CD4-positive, alpha-beta T cell treated with Interleukin-17A for 1 hour (primary cell): ENCODE measurements at regions not wholly inside any gene's neighbourhood (a gene's known extent, or its start where the extent isn't known, plus 50 kb on each side); places are given as distances from the start of the nearest gene placed in this dataset.

ENCODE experiments used
- DNase-seq: peaks from one replicate; pipeline ENCODE4 v3.0.0-alpha.2; 2020

DNA sequence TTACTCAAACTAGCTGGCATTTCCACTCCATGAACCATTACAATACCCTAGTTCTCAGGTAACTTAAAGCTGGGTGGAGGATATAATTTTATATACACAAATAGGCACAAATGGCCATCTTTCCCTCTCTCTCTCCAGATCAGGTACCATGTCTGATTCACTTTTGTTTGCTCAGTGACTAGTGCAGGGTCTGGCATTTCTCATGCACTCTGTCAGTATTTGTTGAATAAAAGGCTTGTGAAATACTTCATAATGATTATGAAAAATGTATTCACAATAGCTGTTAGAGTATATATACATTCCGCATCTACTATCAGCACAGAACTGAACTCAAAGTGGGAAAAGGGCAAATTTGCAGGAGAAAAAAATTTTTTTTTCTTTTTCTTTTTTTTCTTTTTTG, 510.2 kb upstream of the USP24 start:
- no peak for DNase-seq

DNA sequence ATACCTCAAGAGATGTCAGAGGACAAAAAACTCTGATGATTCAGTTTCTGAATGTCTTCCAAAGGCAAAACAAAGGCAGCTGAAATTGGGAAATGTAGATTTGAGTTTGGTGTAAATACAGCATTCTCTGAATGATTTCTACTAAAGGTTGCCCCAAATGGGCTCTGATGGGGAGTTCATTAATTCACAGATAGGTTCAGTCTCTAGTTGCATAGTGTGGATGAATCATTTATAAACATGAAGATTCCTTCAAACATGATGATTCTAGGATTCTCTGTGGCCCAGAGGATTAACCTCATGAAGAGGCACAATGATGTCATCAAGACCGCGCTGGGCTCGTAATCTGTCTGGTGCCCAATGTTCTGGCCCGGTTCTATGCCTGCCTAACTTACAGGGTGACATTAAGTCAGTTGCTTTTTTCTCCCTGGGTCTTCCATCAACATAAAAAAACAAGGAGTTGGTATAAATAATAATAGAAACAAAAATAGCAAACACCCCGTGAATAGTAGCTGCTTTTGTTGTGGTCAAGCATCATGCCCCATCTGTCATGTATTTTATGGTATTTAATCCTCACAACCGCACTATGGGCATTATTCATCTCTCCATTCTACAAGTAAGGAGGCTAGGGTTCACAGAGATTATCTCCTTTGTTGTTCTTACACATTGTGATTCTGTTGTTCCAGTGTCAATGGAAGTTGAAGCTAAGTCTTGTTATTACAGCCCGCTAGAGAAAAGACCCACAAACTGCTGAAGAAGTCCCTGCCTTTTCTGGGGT, 509.6 kb upstream of the USP24 start:
- no peak for DNase-seq

DNA sequence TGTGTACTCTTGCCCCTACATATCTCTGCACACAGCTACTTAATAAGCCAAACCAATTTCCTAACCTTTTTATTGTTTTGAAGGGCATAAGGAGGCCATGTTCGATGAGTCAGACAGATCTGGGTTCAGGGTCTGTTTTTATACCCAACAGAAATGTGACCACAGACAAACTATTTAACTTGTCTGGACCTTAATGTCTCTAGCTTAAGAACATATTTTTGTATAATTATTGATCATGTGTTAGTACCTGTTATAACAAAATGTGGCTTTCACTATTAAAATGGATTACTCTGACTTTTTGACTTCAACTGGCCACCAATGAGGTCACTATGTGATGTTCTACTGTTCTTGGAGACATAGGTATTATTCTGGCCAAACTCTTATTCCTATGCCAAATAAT, 507.8 kb upstream of the USP24 start:
- DNase-seq = no peak

DNA sequence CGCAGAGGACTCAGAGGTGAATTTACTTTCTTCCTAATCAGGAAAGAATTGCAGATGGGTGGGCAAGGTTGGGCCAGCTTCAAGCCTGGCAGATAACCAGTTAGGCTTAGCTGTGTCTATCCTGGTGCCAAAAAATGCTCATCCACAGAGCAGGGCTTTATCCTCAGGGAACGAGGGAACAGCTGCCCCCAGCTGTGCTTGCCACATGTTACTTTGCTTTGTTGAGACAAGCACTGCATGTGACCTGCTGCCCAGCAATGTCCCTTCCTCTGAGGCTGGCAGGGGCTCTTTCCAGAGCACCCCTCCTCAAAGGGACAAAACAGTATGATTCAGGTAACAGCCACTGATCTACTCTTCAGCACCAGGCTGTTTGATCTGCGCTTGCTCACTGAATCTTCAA, 505.1 kb upstream of the USP24 start:
- no peak for DNase-seq

DNA sequence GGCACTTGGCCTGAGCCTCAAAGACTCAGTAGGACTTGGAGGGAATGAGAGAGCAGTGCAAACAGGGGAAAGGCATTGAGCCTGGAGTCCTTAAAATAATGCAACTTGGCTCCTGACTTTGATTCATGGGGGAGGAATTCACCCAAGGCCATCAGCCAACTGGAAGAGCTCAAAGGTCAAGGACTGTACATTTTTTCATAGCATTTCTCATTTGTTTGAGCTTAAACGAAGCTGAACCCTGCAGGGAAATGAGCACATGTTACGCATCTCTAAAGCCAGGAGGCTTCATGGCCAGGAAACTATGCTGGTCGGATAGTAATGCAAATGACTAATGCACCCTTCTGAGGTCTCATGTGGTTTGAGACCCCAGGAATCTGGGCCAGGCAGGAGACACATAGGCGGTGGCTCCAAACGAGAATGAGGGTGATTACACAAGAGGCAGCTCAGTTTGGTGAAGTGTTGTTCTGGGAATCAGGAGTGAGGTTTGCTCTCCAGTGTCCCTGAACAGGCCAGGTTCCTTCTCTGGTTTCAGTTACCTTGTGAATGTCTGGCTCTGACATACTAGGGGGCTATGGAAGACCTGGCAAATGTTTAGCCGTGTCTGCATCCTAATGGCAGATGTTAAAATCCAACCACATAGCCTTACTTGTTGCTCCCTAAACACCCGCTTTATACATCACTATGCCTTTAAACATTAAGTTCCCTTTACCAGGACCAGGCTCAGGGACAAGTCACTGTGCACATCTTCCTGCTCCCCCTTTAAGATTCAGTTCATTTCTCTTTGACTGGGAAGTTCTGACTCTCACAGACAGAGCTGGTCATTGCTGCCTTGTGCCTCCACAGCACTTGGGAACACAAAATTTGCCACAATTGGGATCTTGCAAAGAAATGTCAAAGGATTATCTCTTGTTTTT, 503.9 kb upstream of the USP24 start:
- DNase-seq = no peak

DNA sequence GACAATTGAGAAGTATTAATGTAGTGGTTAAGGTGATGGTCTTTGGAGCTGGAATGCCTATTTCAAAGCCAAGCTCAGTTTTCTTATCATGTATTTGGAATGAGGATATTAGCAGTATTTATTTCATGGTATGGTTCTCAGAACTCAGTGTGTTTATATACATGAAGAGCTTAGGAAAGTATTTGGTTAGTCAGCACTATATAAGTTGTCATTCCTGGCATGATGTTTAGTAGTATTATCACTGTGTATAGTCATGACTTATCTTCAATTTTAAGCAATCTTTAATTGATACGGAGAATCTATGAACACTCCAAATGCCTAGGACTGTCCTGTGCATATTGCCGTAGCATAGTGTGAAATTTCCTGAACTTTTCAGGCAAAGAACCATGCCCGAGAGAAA, 501.9 kb upstream of the USP24 start:
- DNase-seq = no peak

DNA sequence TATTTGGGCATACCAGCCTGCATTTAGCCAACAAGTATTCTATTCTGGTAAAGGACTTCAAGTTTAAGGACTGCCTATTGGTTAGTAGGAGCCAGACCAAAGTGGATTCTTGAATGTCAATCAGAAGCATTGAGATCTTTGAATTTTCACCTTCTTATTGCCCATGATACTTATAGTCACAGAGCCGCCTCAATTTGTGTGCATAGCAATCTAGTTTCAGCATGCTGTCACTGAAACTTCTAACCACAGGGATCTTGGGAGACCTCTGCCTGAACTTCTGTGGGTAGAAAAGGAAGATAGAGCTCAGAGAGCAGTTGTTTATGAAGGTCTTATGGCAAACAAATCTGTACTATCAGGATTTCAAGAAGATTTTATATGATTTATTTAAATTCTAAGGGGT, 501.4 kb upstream of the USP24 start:
- no peak for DNase-seq

DNA sequence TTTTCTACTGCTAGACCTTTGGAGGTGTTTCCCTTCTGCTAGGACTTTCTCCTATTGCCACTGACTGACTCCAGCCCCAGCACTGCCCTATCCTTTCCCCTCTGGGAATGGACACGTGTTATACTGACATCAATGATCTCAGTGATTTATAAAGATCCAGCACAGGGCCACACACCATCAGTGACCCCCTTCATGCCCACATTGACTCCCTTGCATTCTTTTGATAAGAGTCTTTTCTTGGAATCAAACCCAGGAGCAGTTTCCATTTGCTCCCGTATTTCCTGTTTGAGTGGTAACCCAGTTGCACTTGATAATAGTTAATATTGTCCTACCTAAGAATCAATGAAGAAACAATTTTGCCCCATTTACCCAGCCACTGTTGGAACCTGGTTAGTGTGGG, 501.0 kb upstream of the USP24 start:
- DNase-seq = no peak

DNA sequence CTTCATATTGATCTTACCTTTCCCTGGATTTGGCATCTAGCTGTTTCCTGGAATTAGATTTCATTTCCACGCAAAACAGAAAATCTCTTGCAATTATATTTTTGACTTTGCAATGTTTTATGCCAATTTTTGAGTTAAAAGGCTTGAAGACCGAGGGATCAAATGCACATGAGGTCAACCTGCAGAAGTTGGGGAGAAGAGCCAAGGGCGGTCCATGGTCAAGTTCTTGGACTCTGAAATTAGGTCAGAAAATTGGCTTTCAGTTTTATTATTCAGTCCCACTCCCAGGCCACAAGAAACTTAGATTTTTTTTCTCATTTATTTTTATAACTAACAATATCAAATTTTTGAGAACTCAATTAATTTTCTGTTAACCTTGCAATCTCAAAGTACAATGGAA, 499.1 kb upstream of the USP24 start:
- no peak for DNase-seq

DNA sequence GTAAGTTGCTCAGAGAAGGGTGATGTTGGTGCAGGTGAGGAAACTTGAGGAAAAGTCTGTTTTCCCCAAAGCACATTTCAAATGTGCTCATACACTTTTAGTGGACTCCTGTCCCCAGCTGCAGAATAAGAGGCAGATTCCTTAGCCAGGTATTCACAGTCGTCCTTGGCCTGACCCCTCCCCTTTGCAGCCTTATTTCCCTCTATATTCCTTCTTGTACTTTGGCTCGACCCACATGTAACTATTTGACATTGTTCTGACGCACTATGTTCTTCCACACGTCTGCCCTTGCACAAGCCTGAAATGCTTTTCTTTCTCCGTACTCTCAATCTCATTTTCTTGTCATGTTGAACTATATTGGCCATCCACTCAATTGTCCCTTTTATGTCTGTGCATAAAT, 498.4 kb upstream of the USP24 start:
- no peak for DNase-seq

DNA sequence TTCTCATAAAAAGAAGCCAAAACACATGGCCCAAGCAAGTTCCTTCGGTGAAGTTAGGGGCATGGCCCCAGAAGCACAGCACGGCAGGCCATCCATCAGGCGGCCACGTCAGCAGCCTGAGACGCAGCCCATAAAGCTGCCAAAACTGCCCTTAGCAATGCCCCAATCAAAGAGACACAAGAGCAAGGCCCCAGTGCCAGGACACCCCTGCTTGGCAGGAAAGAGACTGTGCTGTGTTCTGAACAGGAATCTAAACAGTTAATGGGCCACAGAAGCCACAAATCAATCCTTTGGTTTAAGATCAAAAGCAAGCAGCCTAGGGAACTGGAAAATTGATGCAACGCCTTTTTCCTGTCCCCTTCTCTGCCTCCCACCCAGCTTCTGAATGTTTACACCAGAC, 497.0 kb upstream of the USP24 start:
- DNase-seq = no peak

DNA sequence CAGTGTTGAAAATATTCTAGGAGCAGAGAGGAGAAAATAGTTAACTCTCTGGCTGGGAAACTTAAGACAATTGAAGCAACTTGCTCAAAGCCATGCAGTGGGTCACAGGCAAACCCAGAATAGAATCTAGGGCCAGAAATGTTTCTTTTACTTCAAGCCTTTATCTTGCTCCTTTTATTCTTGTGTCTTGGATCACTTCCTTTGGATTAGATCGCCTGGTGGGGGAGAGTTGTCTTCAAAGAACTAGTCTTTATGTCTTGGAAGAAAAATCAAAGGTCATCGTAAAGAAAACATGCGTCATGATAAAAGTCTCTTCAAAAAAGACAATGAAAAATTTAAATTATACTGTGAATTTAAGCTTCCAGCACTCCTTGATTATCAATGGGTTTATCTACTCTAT, 493.6 kb upstream of the USP24 start:
- no peak for DNase-seq

DNA sequence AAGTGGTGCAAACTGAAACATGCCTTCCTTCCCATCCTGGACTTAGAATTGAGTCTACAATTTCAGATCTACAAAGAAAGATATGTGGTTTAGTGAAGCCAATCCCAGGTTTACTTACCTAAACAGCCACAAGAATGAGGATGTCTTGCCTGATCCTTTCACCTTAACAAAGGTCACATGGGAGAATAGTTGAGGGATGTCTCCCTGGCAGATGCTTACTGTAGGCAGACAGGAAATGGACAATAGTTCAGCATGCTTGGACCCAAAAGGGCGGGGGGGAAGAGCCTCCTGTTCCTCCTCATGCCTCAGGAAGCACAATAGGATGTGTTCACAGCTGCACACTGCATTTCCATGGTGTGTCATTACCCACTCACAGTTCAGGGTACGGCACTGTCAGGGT, 492.7 kb upstream of the USP24 start:
- DNase-seq = no peak

DNA sequence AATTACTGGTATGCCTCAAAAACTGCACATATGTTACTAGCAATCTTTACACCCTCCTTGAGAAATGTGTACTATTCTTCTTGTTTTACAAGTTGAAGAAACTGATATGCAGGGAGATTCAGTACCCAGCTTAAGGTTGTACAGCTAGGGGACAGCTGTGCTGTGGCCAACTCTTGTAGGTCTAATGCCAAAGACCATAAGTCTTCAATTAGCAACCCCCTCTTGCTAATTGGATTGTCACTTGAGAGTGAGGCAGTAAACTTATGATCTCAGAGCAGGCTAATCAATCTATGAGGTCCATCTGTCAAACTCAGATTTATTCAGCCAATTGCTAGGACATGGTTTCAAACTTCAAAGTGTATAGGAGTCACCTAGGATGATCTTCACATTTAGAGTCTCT, 492.0 kb upstream of the USP24 start:
- no peak for DNase-seq

DNA sequence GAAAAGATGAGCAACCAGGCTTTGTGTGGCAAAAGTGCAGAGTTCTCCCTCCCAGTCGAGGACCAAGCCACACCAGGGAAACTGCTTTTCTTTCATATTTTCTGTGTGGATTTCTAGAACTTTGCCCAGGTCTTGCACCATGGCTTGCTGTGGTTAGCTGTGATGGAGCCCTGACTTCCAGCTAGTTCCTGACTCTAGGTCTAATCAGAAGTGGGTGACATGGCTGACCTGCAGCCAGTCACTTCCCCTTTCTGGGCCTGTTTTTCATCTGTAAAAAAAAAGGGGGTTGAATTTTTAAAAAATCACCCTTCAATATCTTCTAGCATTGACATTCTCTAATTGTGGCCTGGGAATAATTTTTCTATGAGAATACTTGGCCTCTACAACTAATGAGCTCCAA, 491.2 kb upstream of the USP24 start:
- no peak for DNase-seq

DNA sequence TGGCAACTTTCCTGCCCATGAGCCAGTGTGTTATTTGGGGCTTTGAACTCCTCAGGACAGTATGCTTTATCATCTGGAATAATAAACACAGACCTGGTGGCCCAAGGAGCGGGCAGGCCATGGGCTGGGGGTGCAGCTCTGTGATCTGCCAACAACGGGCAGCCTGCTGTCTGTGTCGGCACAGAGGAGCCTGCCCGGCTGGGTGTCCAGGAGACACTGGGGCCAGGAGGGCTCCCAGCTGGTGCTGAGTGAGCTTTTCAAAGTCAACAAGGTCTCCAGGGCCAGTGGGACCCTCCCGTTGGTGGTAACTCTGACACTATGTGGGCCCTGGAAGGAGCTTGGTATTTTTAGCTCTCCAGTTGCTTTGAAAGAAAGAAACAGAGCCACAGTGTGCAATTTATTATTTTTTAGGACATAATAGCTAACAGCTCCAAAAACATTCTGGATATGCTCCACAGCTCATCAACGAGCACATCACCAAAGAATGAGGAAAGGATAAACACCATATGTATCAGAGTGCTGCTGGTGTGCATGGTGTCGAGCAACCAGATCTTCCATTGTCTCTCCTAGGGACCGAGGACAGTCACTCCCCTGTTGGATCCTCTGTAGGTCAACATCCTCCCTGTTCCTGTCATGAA, 488.7 kb upstream of the USP24 start:
- no peak for DNase-seq

DNA sequence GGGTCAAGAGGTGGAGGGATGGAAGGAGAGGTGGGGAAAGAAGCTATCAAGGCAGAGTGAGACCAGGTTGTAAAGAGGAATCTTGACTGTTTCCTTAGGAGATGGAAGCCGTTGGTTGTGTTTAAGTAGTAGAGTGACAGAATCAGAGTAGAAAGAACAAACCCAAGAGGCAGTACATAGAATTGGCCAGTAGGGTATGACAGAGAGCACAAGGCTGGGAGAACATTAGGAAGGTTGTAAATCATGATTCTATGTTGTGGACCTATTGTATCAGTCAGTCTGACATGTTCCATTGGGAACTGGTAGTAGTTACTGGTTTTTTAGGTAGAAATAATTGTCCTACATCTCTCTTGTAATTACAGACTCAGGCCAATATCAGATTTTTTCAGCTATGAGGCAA, 486.9 kb upstream of the USP24 start:
- no peak for DNase-seq

DNA sequence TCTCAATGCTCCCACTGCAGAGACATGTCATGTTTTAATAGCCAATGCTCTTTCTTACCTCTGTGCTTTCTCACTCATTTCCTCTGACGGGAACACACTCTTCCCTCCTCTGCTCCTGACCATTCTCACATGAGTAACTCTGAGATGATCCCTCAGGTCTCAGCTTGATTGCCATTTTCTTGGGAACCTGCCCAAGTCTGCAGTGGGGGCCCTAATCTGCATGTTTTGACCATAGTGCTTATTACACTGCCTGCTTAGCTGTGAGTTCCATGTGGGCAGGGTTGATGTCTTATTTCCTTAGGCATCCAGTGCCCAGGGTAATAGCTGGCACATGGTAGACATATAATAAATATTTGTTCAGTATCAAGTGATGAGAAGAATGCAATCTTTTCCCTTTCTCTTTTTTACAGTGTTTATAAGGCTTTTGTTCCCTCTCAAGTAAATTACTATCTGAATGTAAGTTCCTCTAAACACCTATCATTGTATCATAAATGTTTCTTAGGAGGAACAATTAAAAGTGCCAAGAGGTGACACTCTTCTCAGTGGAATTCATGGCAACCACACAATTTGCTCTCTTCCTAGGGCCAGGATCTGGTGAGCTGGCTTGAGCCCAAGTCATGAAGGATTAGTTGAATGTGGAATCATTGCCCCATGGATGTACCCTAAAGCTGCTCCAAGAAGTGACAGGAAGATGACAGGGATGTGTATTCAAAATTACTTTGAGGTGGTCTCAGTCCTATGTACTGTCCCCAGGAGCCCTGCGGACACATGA, 485.4 kb upstream of the USP24 start:
- no peak for DNase-seq

DNA sequence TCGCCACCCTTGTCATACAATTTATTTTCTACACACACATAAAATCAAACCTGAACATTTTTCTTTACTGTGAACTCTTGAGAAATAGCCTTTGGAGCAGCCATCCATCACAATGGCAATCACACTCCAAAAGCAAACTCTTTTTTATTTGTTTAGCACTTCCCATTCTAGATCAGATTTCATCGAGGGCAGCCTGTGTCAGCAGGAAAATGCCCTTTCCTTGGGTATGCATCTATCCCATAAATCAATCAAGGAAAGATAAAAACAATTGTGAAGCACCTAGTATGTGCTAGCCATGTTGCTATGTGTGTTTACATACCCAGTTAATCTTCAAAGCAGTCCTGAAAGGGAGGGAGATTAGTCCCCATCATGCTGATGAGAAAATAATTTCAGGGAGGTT, 484.1 kb upstream of the USP24 start:
- DNase-seq = no peak

DNA sequence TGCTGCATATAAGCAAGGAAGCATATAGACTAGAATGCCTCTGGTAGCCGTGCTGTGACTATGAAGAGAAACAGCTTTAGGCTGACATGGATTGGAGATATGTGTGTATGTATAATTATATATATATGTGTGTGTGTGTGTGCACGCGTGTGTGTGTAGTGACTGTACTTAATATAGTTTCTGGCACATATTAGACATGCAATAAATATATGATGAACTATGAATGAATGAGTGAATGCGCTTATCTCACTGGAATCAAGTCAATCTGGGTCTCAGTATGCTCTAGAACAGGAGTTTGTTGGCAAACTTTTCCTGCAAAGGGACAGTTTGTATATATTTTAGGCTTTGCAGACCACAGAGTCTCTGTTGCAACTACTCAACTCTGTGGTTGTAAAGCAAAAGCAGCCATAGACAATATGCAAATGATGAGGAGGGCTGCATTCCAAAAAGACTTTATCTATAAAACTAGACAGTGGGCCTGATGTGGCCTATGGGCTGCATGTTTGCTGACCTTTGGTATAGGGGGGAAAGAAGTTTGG, 482.9 kb upstream of the USP24 start:
- DNase-seq = no peak

DNA sequence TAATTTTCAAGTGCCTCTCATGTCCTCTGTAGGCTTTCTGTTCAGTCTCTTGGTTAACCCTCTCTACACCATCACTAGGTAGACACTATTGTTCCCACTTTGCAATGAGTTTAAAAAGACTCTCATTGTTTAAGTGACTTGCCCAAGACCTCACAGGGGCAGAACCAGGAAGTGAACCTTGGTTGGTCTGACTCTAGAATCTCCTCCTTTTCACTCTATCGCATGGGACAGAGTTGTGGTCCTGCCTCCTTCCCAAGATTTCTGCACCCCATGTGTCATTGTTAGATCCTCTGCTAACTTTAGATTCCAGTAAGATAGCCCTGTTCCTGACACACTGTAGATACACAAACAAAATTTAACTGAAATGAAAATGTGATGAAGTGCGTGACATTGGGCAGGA, 481.7 kb upstream of the USP24 start:
- DNase-seq = no peak

DNA sequence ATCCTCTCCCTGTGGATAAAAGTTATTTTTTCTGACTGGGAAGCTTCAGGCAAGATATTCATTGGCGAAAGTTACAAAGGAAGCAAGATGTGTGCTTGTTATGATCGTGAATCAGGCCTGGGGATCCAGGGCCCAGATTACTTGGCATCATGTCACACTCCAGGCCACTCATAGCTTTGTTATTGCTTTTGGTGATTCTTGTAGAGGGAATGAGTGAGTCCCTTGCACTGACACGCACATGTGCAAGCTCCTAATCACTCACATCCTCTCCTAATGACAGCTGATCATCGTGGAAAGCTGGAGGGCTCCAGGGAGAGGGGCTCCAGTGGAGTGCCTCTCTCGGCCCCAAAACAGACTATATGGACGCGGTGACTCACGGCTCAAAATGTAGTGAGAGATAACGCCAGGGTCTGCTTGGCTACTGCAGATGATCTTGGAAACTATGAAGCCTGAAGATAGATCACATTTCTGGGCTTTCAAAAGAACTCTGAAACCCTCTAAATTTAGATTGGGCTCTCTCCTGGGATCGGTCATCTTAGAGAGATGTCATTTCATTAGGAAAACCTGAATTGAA, 481.1 kb upstream of the USP24 start:
- no peak for DNase-seq

DNA sequence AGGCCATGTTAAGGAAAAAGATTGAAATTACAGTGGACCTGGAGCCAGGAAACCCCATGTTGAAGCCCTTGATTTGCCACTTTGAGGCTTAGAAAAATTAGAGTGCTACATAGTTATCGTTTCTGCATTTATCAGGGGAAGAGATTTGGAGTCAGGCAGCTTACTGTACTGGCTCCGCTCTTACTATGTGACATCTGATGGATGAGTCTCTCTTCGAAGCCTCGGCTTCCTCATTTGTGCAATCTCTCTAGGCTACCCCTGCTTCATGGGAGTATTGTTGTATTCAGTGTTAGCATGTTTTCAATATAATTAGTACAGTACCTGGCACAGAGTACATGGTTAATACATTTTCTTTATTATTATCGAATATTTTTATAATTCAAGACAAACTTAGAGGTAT, 480.4 kb upstream of the USP24 start:
- DNase-seq = no peak
